ENCODE measurements at regions not wholly inside any gene's neighbourhood (a gene's known extent, or its start where the extent isn't known, plus 50 kb on each side); places are given as distances from the start of the nearest gene placed in this dataset.
"Not testable (repeated sequence)": the region's sequence is repeated elsewhere in the genome, so short reads cannot be mapped to it uniquely, and the experiment has no call there.

GRCh38 chr12:5268424-5269210 is 163.3 kb upstream of the NTF3 start:
- DNase-seq: peak; percentile 62

- DNase-seq: no peak
These were observed 162.1 kb upstream of the NTF3 start for GRCh38 chr12:5269846-5270245.

- no peak for DNase-seq
These were observed 159.7 kb upstream of the NTF3 start for GRCh38 chr12:5272018-5272785.

- DNase-seq: no peak
These were observed 158.2 kb upstream of the NTF3 start for GRCh38 chr12:5273709-5274108.

GRCh38 chr12:5276327-5276880 is 155.5 kb upstream of the NTF3 start:
- peak; percentile 57 for DNase-seq

- no peak for DNase-seq
These were observed 151.8 kb upstream of the NTF3 start for GRCh38 chr12:5280086-5280485.

- DNase-seq: not testable (repeated sequence)
These were observed 141.5 kb upstream of the NTF3 start for GRCh38 chr12:5290368-5290767.

GRCh38 chr12:5292651-5293050 is 139.3 kb upstream of the NTF3 start:
- DNase-seq: no peak

- no peak for DNase-seq
These were observed 138.1 kb upstream of the NTF3 start for GRCh38 chr12:5293773-5294172.

GRCh38 chr12:5294274-5295070 is 137.4 kb upstream of the NTF3 start:
- DNase-seq: no peak

GRCh38 chr12:5295151-5295550 is 136.8 kb upstream of the NTF3 start:
- DNase-seq: no peak

GRCh38 chr12:5295996-5296395 is 135.9 kb upstream of the NTF3 start:
- DNase-seq: no peak

- no peak for DNase-seq
These were observed 130.4 kb upstream of the NTF3 start for GRCh38 chr12:5301539-5301938.

- DNase-seq: peak; percentile 61
These were observed 126.5 kb upstream of the NTF3 start for GRCh38 chr12:5305425-5305824.

GRCh38 chr12:5305886-5306545 is 125.9 kb upstream of the NTF3 start:
- DNase-seq: no peak

GRCh38 chr12:5307065-5307464 is 124.8 kb upstream of the NTF3 start:
- peak; percentile 11 for DNase-seq

- no peak for DNase-seq
These were observed 123.7 kb upstream of the NTF3 start for GRCh38 chr12:5308216-5308615.

GRCh38 chr12:5308996-5309395 is 122.9 kb upstream of the NTF3 start:
- DNase-seq: no peak

- peak; percentile 73 for DNase-seq
These were observed 122.3 kb upstream of the NTF3 start for GRCh38 chr12:5309654-5310053.

- no peak for DNase-seq
These were observed 121.8 kb upstream of the NTF3 start for GRCh38 chr12:5310151-5310550.

GRCh38 chr12:5317556-5317955 is 114.4 kb upstream of the NTF3 start:
- DNase-seq: no peak

GRCh38 chr12:5318874-5319273 is 113.0 kb upstream of the NTF3 start:
- DNase-seq: no peak

Data from NCI-H2029 (cell line).